HepG2 (cell line): ENCODE measurements at regions not wholly inside any gene's neighbourhood (a gene's known extent, or its start where the extent isn't known, plus 50 kb on each side); places are given as distances from the start of the nearest gene placed in this dataset.

Experiments used
- ATAC-seq: fragments of 200-7000 bp; cut with Tn5 transposase; 3 replicates; pipeline ENCODE4 v1.9.1; 2020; ENCODE audit warnings: mild to moderate bottlenecking, moderate library complexity
- BruUV-seq: library from RNA; stranded (reverse); fragments of 400-500 nt; replicated peaks from 2 replicates; lab custom pipeline; 2021; lab: Mats Ljungman, UMichigan
- CTCF ChIA-PET: fragments of 300-600 bp; formaldehyde crosslinking; extraction: SDS; loops from one replicate; lab custom pipeline; 2021; ENCODE audit warnings: low total read pairs, inconsistent platforms, low intra/inter-chr PET ratio; lab: Yijun Ruan, JAX
- POLR2A ChIA-PET: fragments of 350-600 bp; sonication (Branson Sonifier 250); formaldehyde crosslinking; loops from one replicate; lab custom pipeline; 2020; ENCODE audit warnings: antibody characterized with exemption, inconsistent platforms; lab: Yijun Ruan, JAX
- DNase-seq: peaks from one replicate; pipeline ENCODE4 v3.0.0-alpha.2; 2015; ENCODE audit warnings: low spot score
- FAIRE-seq: peaks from 3 replicates; lab custom pipeline; 2011; peaks lifted over from hg19 to GRCh38; lab: Jason Lieb, UNC
- H2AFZ ChIP-seq: one replicate; pipeline ENCODE4 v1.6.1; 2011; ENCODE audit warnings: low read length, inconsistent platforms
- H3K27ac ChIP-seq: fragments of 300-600 bp; 3 replicates; pipeline ENCODE4 v1.8.0; 2011; ENCODE audit warnings: mixed run types, mild to moderate bottlenecking, mixed read lengths, low read length, inconsistent platforms; ENCODE audit not compliant: insufficient read depth; ENCODE audit errors: extremely low read length
- H3K27me3 ChIP-seq, 2 experiments: fragments of 200-600 bp in 1 of 2; 2 replicates in 1 of 2; 3 replicates in 1 of 2; pipeline versions ENCODE4 v1.6.0 to v1.8.0; 2011; ENCODE audit warnings: low read length in 2 of 2, mild to moderate bottlenecking in 2 of 2, moderate library complexity in 2 of 2, inconsistent platforms in 1 of 2; ENCODE audit not compliant: insufficient read depth in 2 of 2, control insufficient read depth in 1 of 2
- H3K36me3 ChIP-seq, 2 experiments: fragments of 200-600 bp in 1 of 2; replicated peaks in 1 of 2; 2 replicates in 1 of 2; 3 replicates in 1 of 2; pipeline versions ENCODE4 v1.5.1 to v1.8.0; 2011; ENCODE audit warnings: low read length in 2 of 2, inconsistent platforms in 1 of 2; ENCODE audit not compliant: insufficient read depth in 2 of 2, control insufficient read depth in 1 of 2
- H3K4me1 ChIP-seq: 2 replicates; pipeline ENCODE4 v1.5.1; 2012; ENCODE audit warnings: low read length, inconsistent platforms; ENCODE audit not compliant: insufficient read depth
- H3K4me2 ChIP-seq: 2 replicates; pipeline ENCODE4 v1.6.0; 2011; ENCODE audit warnings: low read depth, low read length, inconsistent platforms
- H3K4me3 ChIP-seq, 3 experiments: fragments of 200-600 bp in 1 of 3; sonication (generic), shearing (Covaris generic) in 1 of 3; replicated peaks in 1 of 3; 2 replicates each; pipeline ENCODE4 v1.5.1; 2011 to 2016; ENCODE audit warnings: low read length in 3 of 3, inconsistent platforms in 2 of 3, low read depth in 2 of 3, mild to moderate bottlenecking in 2 of 3, control low read depth in 1 of 3, mixed read lengths in 1 of 3; ENCODE audit not compliant: insufficient read depth in 1 of 3
- H3K79me2 ChIP-seq: one replicate; pipeline ENCODE4 v1.6.1; 2011; ENCODE audit warnings: low read length, inconsistent platforms; ENCODE audit not compliant: insufficient read depth
- H3K9ac ChIP-seq: 2 replicates; pipeline ENCODE4 v1.6.0; 2011; ENCODE audit warnings: mild to moderate bottlenecking, low read depth, low read length, inconsistent platforms; ENCODE audit not compliant: insufficient read depth
- H3K9me3 ChIP-seq: 2 replicates; pipeline ENCODE4 v1.5.1; 2012; ENCODE audit warnings: mild to moderate bottlenecking, low read length
- H4K20me1 ChIP-seq: 2 replicates; pipeline ENCODE4 v1.6.0; 2011; ENCODE audit warnings: inconsistent platforms, mild to moderate bottlenecking, low read length, moderate library complexity; ENCODE audit not compliant: insufficient read depth
- PHF21A ChIP-seq: sonication (generic); formaldehyde crosslinking; IDR thresholded peaks from 2 replicates; pipeline ENCODE4 v1.5.0; 2020; ENCODE audit warnings: mild to moderate bottlenecking, missing genetic modification reagents
- POLR2AphosphoS2 ChIP-seq: IDR thresholded peaks from 2 replicates; pipeline ENCODE4 v1.6.1; 2011; ENCODE audit warnings: low read depth, low read length, improper control_type of control experiment
- ZBTB21 ChIP-seq: sonication (generic); formaldehyde crosslinking; IDR thresholded peaks from 2 replicates; pipeline ENCODE4 v1.4.0; 2020; ENCODE audit warnings: missing genetic modification reagents
- ZNF354B ChIP-seq: sonication (generic); formaldehyde crosslinking; IDR thresholded peaks from 2 replicates; pipeline ENCODE4 v1.8.0; 2022; ENCODE audit warnings: mild to moderate bottlenecking, missing genetic modification reagents
- ZNF367 ChIP-seq: sonication (generic); formaldehyde crosslinking; IDR thresholded peaks from 2 replicates; pipeline ENCODE4 v1.4.0; 2020; ENCODE audit warnings: missing genetic modification reagents, borderline replicate concordance
- ZNF552 ChIP-seq: sonication (generic); formaldehyde crosslinking; IDR thresholded peaks from 2 replicates; pipeline ENCODE4 v1.9.0; 2022; ENCODE audit warnings: missing genetic modification reagents, mild to moderate bottlenecking, borderline replicate concordance
- ZNF713 ChIP-seq: sonication (generic); formaldehyde crosslinking; IDR thresholded peaks from 2 replicates; pipeline ENCODE4 v1.4.0; 2020; ENCODE audit warnings: mild to moderate bottlenecking, missing genetic modification reagents
- WGBS: methylation state at CpG from one replicate; pipeline ENCODE4 v1.1.6; 2017; ENCODE audit warnings: low lambda C conversion rate; 5-methylcytosine and 5-hydroxymethylcytosine counted together
- in situ Hi-C: cut with HindIII; loops from 2 replicates; pipeline ENCODE4 v1.10.0; 2017; ENCODE audit warnings: low pct_unique_long_range_greater_than_20kb; ENCODE audit not compliant: extremely low pct_ligation_motif_present
- intact Hi-C: fragments of 100-400 bp; cut with micrococcal nuclease; formaldehyde crosslinking; loops from one replicate; pipeline ENCODE4 v1.10.0; 2022; ENCODE audit not compliant: unreplicated experiment
- TF ChIP-seq, protein P1 (sequence below): sonication (generic); formaldehyde crosslinking; IDR thresholded peaks from 2 replicates; pipeline ENCODE4 v1.8.0; 2022; ENCODE audit warnings: mild to moderate bottlenecking, missing genetic modification reagents, moderate library complexity
- TF ChIP-seq, protein P2 (sequence below): IDR thresholded peaks from 2 replicates; pipeline ENCODE4 v1.6.1; 2016
- TF ChIP-seq, protein P3 (sequence below): sonication (generic); formaldehyde crosslinking; IDR thresholded peaks from 2 replicates; pipeline ENCODE4 v1.4.0; 2020; ENCODE audit warnings: missing genetic modification reagents

DNA sequence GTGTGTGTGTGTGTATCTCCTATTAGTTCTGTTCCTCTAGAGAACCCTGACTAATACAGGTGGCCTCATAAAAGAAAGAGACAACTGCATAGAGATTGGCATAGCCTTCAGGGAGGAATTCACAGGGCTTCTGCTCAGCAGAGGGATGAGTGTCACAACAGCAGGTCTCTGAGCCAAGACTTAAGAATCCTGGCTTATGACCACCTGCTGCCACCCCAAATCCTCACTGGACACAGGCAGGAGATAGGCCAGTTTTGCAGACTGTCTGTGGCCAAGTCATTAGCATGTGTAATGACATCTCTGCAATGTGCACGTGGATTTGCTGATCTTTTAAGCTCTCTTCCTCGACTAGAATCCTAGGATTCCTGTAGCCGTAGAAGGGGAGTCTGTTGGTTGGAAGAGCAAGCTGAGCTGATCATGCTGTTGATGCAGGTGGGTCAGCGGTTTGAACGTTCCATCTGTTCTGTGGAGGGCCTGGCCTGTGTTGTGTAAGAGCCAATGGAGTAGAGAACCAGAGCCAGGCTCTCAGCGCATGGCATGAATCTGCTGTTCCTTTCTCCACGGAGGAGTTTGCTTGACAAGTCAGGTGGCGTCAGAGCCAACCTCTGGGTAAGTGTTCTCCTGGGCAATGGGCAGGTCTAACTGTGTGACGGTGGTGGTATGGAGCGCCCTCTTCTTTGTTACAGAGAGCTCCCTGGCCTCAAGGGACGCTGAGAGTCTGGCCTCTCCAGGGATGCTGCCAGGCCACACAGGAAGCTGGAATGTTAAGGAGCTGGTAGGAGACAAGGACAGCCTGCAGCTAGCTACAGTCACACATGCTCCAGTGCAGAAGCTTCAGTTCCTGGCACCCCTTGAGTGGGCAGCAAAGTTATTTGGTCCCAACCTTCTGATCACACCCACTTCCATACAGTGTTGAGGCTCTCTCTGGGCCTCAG is 503.1 kb downstream of the FOXO1 start:
- intact Hi-C loops = no loop called here
- ATAC-seq (no peak; the same call in 2 of the 3 replicates), DNase-seq (no peak), FAIRE-seq (no peak)
- H3K9ac ChIP-seq = no peak overlapping the region
- H3K79me2 ChIP-seq = no peaks in the 10 kb centered on the region
- no peak overlapping the region for H3K4me2 ChIP-seq
- no peak for TF ChIP-seq ZNF367 (CRISPR knock-in tag)
- TF ChIP-seq PHF21A (CRISPR knock-in tag) = no peak
- TF ChIP-seq ZNF713 (CRISPR knock-in tag) = no peak
- TF ChIP-seq, protein P1, sequence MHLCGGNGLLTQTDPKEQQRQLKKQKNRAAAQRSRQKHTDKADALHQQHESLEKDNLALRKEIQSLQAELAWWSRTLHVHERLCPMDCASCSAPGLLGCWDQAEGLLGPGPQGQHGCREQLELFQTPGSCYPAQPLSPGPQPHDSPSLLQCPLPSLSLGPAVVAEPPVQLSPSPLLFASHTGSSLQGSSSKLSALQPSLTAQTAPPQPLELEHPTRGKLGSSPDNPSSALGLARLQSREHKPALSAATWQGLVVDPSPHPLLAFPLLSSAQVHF = no peak
- TF ChIP-seq ZNF354B = no peak
- no peak for TF ChIP-seq ZNF552 (CRISPR knock-in tag)
- TF ChIP-seq POLR2AphosphoS2 = no peak
- TF ChIP-seq, protein P2, sequence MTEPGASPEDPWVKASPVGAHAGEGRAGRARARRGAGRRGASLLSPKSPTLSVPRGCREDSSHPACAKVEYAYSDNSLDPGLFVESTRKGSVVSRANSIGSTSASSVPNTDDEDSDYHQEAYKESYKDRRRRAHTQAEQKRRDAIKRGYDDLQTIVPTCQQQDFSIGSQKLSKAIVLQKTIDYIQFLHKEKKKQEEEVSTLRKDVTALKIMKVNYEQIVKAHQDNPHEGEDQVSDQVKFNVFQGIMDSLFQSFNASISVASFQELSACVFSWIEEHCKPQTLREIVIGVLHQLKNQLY = no peak
- TF ChIP-seq, protein P3, sequence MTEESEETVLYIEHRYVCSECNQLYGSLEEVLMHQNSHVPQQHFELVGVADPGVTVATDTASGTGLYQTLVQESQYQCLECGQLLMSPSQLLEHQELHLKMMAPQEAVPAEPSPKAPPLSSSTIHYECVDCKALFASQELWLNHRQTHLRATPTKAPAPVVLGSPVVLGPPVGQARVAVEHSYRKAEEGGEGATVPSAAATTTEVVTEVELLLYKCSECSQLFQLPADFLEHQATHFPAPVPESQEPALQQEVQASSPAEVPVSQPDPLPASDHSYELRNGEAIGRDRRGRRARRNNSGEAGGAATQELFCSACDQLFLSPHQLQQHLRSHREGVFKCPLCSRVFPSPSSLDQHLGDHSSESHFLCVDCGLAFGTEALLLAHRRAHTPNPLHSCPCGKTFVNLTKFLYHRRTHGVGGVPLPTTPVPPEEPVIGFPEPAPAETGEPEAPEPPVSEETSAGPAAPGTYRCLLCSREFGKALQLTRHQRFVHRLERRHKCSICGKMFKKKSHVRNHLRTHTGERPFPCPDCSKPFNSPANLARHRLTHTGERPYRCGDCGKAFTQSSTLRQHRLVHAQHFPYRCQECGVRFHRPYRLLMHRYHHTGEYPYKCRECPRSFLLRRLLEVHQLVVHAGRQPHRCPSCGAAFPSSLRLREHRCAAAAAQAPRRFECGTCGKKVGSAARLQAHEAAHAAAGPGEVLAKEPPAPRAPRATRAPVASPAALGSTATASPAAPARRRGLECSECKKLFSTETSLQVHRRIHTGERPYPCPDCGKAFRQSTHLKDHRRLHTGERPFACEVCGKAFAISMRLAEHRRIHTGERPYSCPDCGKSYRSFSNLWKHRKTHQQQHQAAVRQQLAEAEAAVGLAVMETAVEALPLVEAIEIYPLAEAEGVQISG (CRISPR knock-in tag) = no peak
- TF ChIP-seq ZBTB21 = no peak
- in situ Hi-C loops = no loop called here
- no peaks in the 10 kb centered on the region for H4K20me1 ChIP-seq
- H3K27ac ChIP-seq = no peak overlapping the region
- H3K4me3 ChIP-seq = no peak overlapping the region
- H2AFZ ChIP-seq = no peak overlapping the region
- H3K27me3 ChIP-seq = peaks cover 2 to 5% of the 10 kb centered on the region in 2 experiments; a peak in 3 of 5 replicates
- BruUV-seq = no TSS peak
- H3K4me1 ChIP-seq = no peaks in the 10 kb centered on the region
- no peaks in the 10 kb centered on the region for H3K9me3 ChIP-seq
- CTCF ChIA-PET = no interaction called here
- H3K36me3 ChIP-seq = no peaks in the 10 kb centered on the region
- POLR2A ChIA-PET = no interaction called here
- 25% methylated on average over 2 of the region's 11 CpGs for WGBS
